Astrocyte (in vitro differentiated cells and primary cell): ENCODE measurements at regions not wholly inside any gene's neighbourhood (a gene's known extent, or its start where the extent isn't known, plus 50 kb on each side); places are given as distances from the start of the nearest gene placed in this dataset.

Experiments used
- DNase-seq: peaks from one replicate; pipeline ENCODE4 v3.0.0-alpha.2; 2010; ENCODE audit warnings: low read depth
- FAIRE-seq: peaks from 2 replicates; lab custom pipeline; 2011; peaks lifted over from hg19 to GRCh38; lab: Jason Lieb, UNC
- H2AFZ ChIP-seq: 2 replicates; pipeline ENCODE4 v1.6.0; 2012; ENCODE audit warnings: low read depth, low read length, inconsistent platforms
- H3K27ac ChIP-seq: 2 replicates; pipeline ENCODE4 v1.5.1; 2011; ENCODE audit warnings: low read depth, low read length, inconsistent platforms
- H3K27me3 ChIP-seq: 2 replicates; pipeline ENCODE4 v1.6.0; 2011; ENCODE audit warnings: low read length, inconsistent platforms; ENCODE audit not compliant: insufficient read depth
- H3K36me3 ChIP-seq: 2 replicates; pipeline ENCODE4 v1.5.1; 2011; ENCODE audit warnings: low read length, inconsistent platforms; ENCODE audit not compliant: insufficient read depth
- H3K4me1 ChIP-seq: 2 replicates; pipeline ENCODE4 v1.5.1; 2011; ENCODE audit warnings: low read length, inconsistent platforms; ENCODE audit not compliant: insufficient read depth
- H3K4me2 ChIP-seq: 2 replicates; pipeline ENCODE4 v1.6.0; 2012; ENCODE audit warnings: low read length, inconsistent platforms
- H3K4me3 ChIP-seq: 2 replicates; pipeline ENCODE4 v1.5.1; 2011; ENCODE audit warnings: low read depth, mild to moderate bottlenecking, low read length, inconsistent platforms; ENCODE audit not compliant: insufficient read depth
- H3K79me2 ChIP-seq: 2 replicates; pipeline ENCODE4 v1.6.0; 2012; ENCODE audit warnings: mild to moderate bottlenecking, low read length, inconsistent platforms; ENCODE audit not compliant: insufficient read depth
- H3K9ac ChIP-seq: 2 replicates; pipeline ENCODE4 v1.6.0; 2012; ENCODE audit warnings: mild to moderate bottlenecking, low read length, inconsistent platforms
- H3K9me3 ChIP-seq: 2 replicates; pipeline ENCODE4 v1.5.1; 2012; ENCODE audit warnings: low read depth, mild to moderate bottlenecking, low read length, inconsistent platforms; ENCODE audit not compliant: insufficient read depth
- H4K20me1 ChIP-seq: 2 replicates; pipeline ENCODE4 v1.6.0; 2012; ENCODE audit warnings: low read length, inconsistent platforms; ENCODE audit not compliant: insufficient read depth
- H3K27ac Mint-ChIP-seq: one replicate; pipeline ENCODE4 v1.8.0; 2021; ENCODE audit warnings: mild to moderate bottlenecking, mixed read lengths; ENCODE audit not compliant: unreplicated experiment
- H3K27me3 Mint-ChIP-seq: one replicate; pipeline ENCODE4 v1.8.0; 2021; ENCODE audit warnings: low read depth, mixed read lengths; ENCODE audit not compliant: unreplicated experiment
- H3K36me3 Mint-ChIP-seq: one replicate; pipeline ENCODE4 v1.8.0; 2021; ENCODE audit warnings: low read depth, mixed read lengths; ENCODE audit not compliant: unreplicated experiment
- H3K4me1 Mint-ChIP-seq: one replicate; pipeline ENCODE4 v1.8.0; 2021; ENCODE audit warnings: low read depth, mixed read lengths; ENCODE audit not compliant: unreplicated experiment
- H3K4me3 Mint-ChIP-seq: one replicate; pipeline ENCODE4 v1.8.0; 2021; ENCODE audit warnings: mild to moderate bottlenecking, moderate library complexity, mixed read lengths; ENCODE audit not compliant: unreplicated experiment
- H3K9me3 Mint-ChIP-seq: one replicate; pipeline ENCODE4 v1.8.0; 2021; ENCODE audit warnings: mild to moderate bottlenecking, mixed read lengths; ENCODE audit not compliant: unreplicated experiment
- EZH2 ChIP-seq: IDR thresholded peaks from 2 replicates; pipeline ENCODE4 v1.6.1; 2012; ENCODE audit warnings: mild to moderate bottlenecking, low read length, inconsistent platforms; ENCODE audit not compliant: insufficient read depth
- TF ChIP-seq, protein P1 (sequence below): IDR thresholded peaks from 2 replicates; pipeline ENCODE4 v1.5.1; 2011; ENCODE audit warnings: low read depth, mild to moderate bottlenecking, inconsistent platforms, low read length, moderate library complexity; ENCODE audit not compliant: insufficient read depth

DNA sequence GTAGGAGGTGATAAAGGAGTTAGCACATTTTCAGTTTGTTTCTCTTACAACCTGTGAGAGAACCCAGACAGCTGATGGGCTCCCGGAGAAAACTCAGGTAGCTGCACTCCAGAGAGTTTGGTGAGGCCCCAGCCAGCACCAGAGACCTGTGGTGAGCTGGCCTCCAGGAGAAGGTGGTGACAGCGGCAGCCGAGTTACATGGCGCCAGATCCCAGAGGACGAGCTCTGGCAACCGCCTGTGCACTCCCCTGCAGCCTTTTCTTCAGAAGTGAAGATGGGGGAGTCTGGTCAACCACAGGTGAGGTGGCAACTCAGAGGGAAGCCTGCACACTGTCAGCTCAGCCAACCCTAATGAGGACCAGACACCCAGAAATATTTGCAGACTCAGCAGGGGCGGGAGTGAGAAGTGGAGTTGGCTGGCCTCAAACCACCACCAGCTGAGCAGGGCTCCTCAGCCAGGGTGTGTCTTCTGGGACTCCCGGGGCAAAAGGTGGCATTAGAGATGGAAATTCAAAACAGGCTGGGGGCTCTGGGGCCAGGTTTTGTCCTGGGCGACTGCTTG is 209.7 kb downstream of the SETD4 start:
- TF ChIP-seq, protein P1, sequence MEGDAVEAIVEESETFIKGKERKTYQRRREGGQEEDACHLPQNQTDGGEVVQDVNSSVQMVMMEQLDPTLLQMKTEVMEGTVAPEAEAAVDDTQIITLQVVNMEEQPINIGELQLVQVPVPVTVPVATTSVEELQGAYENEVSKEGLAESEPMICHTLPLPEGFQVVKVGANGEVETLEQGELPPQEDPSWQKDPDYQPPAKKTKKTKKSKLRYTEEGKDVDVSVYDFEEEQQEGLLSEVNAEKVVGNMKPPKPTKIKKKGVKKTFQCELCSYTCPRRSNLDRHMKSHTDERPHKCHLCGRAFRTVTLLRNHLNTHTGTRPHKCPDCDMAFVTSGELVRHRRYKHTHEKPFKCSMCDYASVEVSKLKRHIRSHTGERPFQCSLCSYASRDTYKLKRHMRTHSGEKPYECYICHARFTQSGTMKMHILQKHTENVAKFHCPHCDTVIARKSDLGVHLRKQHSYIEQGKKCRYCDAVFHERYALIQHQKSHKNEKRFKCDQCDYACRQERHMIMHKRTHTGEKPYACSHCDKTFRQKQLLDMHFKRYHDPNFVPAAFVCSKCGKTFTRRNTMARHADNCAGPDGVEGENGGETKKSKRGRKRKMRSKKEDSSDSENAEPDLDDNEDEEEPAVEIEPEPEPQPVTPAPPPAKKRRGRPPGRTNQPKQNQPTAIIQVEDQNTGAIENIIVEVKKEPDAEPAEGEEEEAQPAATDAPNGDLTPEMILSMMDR = no peak
- TF ChIP-seq EZH2 = no peak
- no peaks in the 10 kb centered on the region for H3K36me3 Mint-ChIP-seq
- H2AFZ ChIP-seq = no peak overlapping the region
- H3K4me2 ChIP-seq = peak overlapping the region; percentile 13
- H4K20me1 ChIP-seq = no peaks in the 10 kb centered on the region
- H3K9me3 ChIP-seq = no peaks in the 10 kb centered on the region
- DNase-seq (no peak), FAIRE-seq (no peak)
- no peak overlapping the region for H3K4me3 Mint-ChIP-seq
- H3K27me3 Mint-ChIP-seq = peaks cover 23% of the 10 kb centered on the region
- no peak overlapping the region for H3K27ac ChIP-seq
- H3K27me3 ChIP-seq = peaks cover 4% of the 10 kb centered on the region
- peaks cover 17% of the 10 kb centered on the region for H3K4me1 Mint-ChIP-seq
- no peak overlapping the region for H3K27ac Mint-ChIP-seq
- H3K4me3 ChIP-seq = no peak overlapping the region
- H3K79me2 ChIP-seq = no peaks in the 10 kb centered on the region
- no peak overlapping the region for H3K9ac ChIP-seq
- H3K9me3 Mint-ChIP-seq = no peaks in the 10 kb centered on the region
- no peaks in the 10 kb centered on the region for H3K36me3 ChIP-seq
- H3K4me1 ChIP-seq = peaks cover 9% of the 10 kb centered on the region

DNA sequence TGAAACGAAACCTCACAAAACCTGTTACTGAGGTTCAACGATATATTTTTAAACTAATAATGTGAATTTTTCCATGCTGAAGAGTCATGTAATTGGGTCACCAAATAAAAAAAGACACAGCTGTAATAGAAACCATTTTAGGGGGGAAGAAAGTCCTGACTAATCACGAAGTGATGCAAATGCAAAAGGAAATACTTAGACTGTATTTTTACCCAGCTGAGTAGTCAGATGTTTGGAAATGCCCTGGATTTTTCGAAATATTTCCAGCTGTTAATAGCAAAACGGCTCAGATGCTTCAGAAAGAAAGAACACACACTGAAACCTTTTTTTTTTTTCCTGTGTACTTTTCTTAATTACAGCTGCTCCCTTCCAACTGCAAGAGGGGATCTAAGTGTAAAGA is 210.3 kb downstream of the SETD4 start:
- Mint-ChIP-seq H3K27ac (no peak overlapping the region), H3K9me3 (no peaks in the 10 kb centered on the region), H3K4me3 (no peak overlapping the region), H3K27me3 (peaks cover 20% of the 10 kb centered on the region), H3K4me1 (peaks cover 17% of the 10 kb centered on the region), H3K36me3 (no peaks in the 10 kb centered on the region)
- Histone ChIP-seq H3K79me2 (no peaks in the 10 kb centered on the region), H3K4me2 (peak overlapping the region; percentile 19), H3K4me1 (peaks cover 9% of the 10 kb centered on the region), H3K4me3 (no peak overlapping the region), H3K9ac (no peak overlapping the region), H3K9me3 (no peaks in the 10 kb centered on the region), H2AFZ (no peak overlapping the region), H4K20me1 (no peaks in the 10 kb centered on the region), H3K36me3 (no peaks in the 10 kb centered on the region), H3K27me3 (peaks cover 4% of the 10 kb centered on the region), H3K27ac (no peak overlapping the region)
- DNase-seq = peak; percentile 35
- FAIRE-seq = peak; percentile 92
- TF ChIP-seq, protein P1 = no peak
- TF ChIP-seq EZH2 = no peak

DNA sequence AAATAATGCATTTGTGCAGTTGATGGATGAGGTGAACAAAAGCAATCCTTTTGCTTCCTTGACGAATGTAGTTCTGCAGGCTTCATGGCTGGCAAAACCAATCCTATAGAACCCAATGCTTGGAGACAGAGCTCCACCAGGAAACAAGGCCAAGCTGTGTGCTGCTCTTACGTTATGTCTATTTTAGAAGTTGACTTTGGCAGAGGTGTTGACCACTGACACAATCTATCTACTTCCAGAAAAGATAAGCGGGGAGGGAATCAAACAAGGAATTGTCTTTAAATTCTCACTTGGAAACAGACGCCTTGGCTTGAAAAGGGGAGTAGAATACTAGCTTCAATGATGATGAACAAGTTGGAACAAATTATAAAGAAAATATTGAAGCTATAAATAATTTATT is 211.2 kb downstream of the SETD4 start:
- H3K9me3 ChIP-seq = no peaks in the 10 kb centered on the region
- no peaks in the 10 kb centered on the region for H3K36me3 ChIP-seq
- H4K20me1 ChIP-seq = no peaks in the 10 kb centered on the region
- Mint-ChIP-seq H3K4me1 (peaks cover 15% of the 10 kb centered on the region), H3K36me3 (no peaks in the 10 kb centered on the region), H3K27ac (no peak overlapping the region), H3K4me3 (no peak overlapping the region), H3K9me3 (peaks cover 3% of the 10 kb centered on the region), H3K27me3 (peaks cover 18% of the 10 kb centered on the region)
- H3K4me2 ChIP-seq = no peak overlapping the region
- FAIRE-seq (no peak), DNase-seq (peak; percentile 81)
- no peak overlapping the region for H2AFZ ChIP-seq
- TF ChIP-seq EZH2 = no peak
- TF ChIP-seq, protein P1 = no peak
- no peaks in the 10 kb centered on the region for H3K79me2 ChIP-seq
- H3K4me3 ChIP-seq = no peak overlapping the region
- H3K27ac ChIP-seq = no peak overlapping the region
- H3K4me1 ChIP-seq = peaks cover 9% of the 10 kb centered on the region
- peaks cover 2% of the 10 kb centered on the region for H3K27me3 ChIP-seq
- H3K9ac ChIP-seq = no peak overlapping the region
